ENCODE measurements at regions not wholly inside any gene's neighbourhood (a gene's known extent, or its start where the extent isn't known, plus 50 kb on each side); places are given as distances from the start of the nearest gene placed in this dataset.

- no peak for TF ChIP-seq CTCF (IDR thresholded peaks at IDR 0.05; ENCODE audit: borderline replicate concordance, insufficient read depth, low read depth, low read length)
- no peak overlapping the region for H3K4me3 ChIP-seq (ENCODE audit: low read depth, low read length)
Observed at GRCh38 chr4:101678180-101678579, 112.3 kb upstream of the BANK1 start.

- no peak overlapping the region for H3K4me3 ChIP-seq (ENCODE audit: low read depth, low read length)
Observed at GRCh38 chr4:101670897-101671296, 119.6 kb upstream of the BANK1 start.

GRCh38 chr4:101670370-101670769, 120.2 kb upstream of the BANK1 start:
- TF ChIP-seq CTCF (IDR thresholded peaks at IDR 0.05; ENCODE audit: borderline replicate concordance, insufficient read depth, low read depth, low read length): no peak
- H3K4me3 ChIP-seq (ENCODE audit: low read depth, low read length): no peak overlapping the region

More at GRCh38 chr4:101670897-101671296, 119.6 kb upstream of the BANK1 start:
- TF ChIP-seq CTCF (IDR thresholded peaks at IDR 0.05; ENCODE audit: borderline replicate concordance, insufficient read depth, low read depth, low read length): no peak

GRCh38 chr4:101669832-101670188, 120.7 kb upstream of the BANK1 start:
- no peak for TF ChIP-seq CTCF (IDR thresholded peaks at IDR 0.05; ENCODE audit: borderline replicate concordance, insufficient read depth, low read depth, low read length)
- no peak overlapping the region for H3K4me3 ChIP-seq (ENCODE audit: low read depth, low read length)

GRCh38 chr4:101669138-101669831, 121.2 kb upstream of the BANK1 start:
- no peak for TF ChIP-seq CTCF (IDR thresholded peaks at IDR 0.05; ENCODE audit: borderline replicate concordance, insufficient read depth, low read depth, low read length)
- H3K4me3 ChIP-seq (ENCODE audit: low read depth, low read length): no peak overlapping the region

- no peak overlapping the region for H3K4me3 ChIP-seq (ENCODE audit: low read depth, low read length)
- TF ChIP-seq CTCF (IDR thresholded peaks at IDR 0.05; ENCODE audit: borderline replicate concordance, insufficient read depth, low read depth, low read length): no peak
Observed at GRCh38 chr4:101667348-101667747, 123.2 kb upstream of the BANK1 start.

GRCh38 chr4:101660607-101661006, 129.9 kb upstream of the BANK1 start:
- no peak overlapping the region for H3K4me3 ChIP-seq (ENCODE audit: low read depth, low read length)
- TF ChIP-seq CTCF (IDR thresholded peaks at IDR 0.05; ENCODE audit: borderline replicate concordance, insufficient read depth, low read depth, low read length): no peak

All from GM12875 (cell line).